Type B pancreatic cell (in vitro differentiated cells): ENCODE measurements at regions not wholly inside any gene's neighbourhood (a gene's known extent, or its start where the extent isn't known, plus 50 kb on each side); places are given as distances from the start of the nearest gene placed in this dataset.

Experiments
- DNase-seq: peaks from one replicate; pipeline ENCODE4 v3.0.0; 2021; ENCODE audit warnings: mixed read lengths; ENCODE audit not compliant: unreplicated experiment; ENCODE audit errors: extremely low spot score
- H3K27ac Mint-ChIP-seq: 2 replicates; pipeline ENCODE4 v1.8.0; 2021; ENCODE audit warnings: mild to moderate bottlenecking, mixed read lengths
- H3K27me3 Mint-ChIP-seq: 2 replicates; pipeline ENCODE4 v1.8.0; 2021; ENCODE audit warnings: mixed read lengths
- H3K36me3 Mint-ChIP-seq: 2 replicates; pipeline ENCODE4 v1.8.0; 2021; ENCODE audit warnings: mixed read lengths
- H3K4me1 Mint-ChIP-seq: one replicate; pipeline ENCODE4 v1.8.0; 2021; ENCODE audit warnings: mixed read lengths; ENCODE audit not compliant: unreplicated experiment
- H3K4me3 Mint-ChIP-seq: 2 replicates; pipeline ENCODE4 v1.8.0; 2021; ENCODE audit warnings: mild to moderate bottlenecking, mixed read lengths
- H3K9me3 Mint-ChIP-seq: 2 replicates; pipeline ENCODE4 v1.8.0; 2021; ENCODE audit warnings: mixed read lengths
- CTCF ChIP-seq: fragments of 200-600 bp; sonication (generic); conservative IDR thresholded peaks from 2 replicates; pipeline ENCODE4 v1.5.0; 2021; ENCODE audit warnings: antibody characterized with exemption, mild to moderate bottlenecking

GRCh38 chr2:160909781-160910242 lies 250.4 kb upstream of the TANK start:
- Mint-ChIP-seq H3K27ac (no peak overlapping the region), H3K4me1 (peaks cover 22% of the 10 kb centered on the region), H3K4me3 (no peak overlapping the region), H3K27me3 (no peaks in the 10 kb centered on the region), H3K36me3 (no peaks in the 10 kb centered on the region), H3K9me3 (no peaks in the 10 kb centered on the region)
- no peak for TF ChIP-seq CTCF
- no peak for DNase-seq

DNA sequence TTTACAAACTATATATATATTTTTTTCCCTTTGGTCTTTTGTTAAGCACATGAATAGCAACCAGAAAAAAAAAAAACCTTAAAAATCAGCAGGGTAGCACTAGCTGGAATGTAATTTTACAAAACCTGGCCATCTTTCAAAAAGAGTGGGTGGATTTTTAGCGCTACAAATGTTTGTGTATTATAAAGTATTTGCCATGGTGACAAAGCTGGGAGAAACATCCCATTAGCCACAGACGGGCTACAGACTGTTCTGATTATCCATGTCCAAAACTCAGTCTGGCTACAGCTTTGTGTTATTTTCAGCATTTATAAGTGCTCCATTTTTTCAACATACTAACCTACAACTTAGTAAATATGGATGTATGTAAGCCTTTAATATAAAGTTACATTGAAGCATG lies 249.5 kb upstream of the TANK start:
- Mint-ChIP-seq H3K9me3 (no peaks in the 10 kb centered on the region), H3K36me3 (no peaks in the 10 kb centered on the region), H3K27ac (no peak overlapping the region), H3K4me1 (peaks cover 22% of the 10 kb centered on the region), H3K27me3 (no peaks in the 10 kb centered on the region), H3K4me3 (no peak overlapping the region)
- TF ChIP-seq CTCF = no peak
- DNase-seq = no peak

- Mint-ChIP-seq H3K9me3 (no peaks in the 10 kb centered on the region), H3K4me3 (no peak overlapping the region), H3K4me1 (peaks cover 17% of the 10 kb centered on the region), H3K27me3 (no peaks in the 10 kb centered on the region), H3K27ac (no peak overlapping the region), H3K36me3 (no peaks in the 10 kb centered on the region)
- no peak for TF ChIP-seq CTCF
- no peak for DNase-seq
Measured at GRCh38 chr2:160911258-160911657, 249.0 kb upstream of the TANK start.

GRCh38 chr2:160912276-160912675 lies 248.0 kb upstream of the TANK start:
- Mint-ChIP-seq H3K4me3 (no peak overlapping the region), H3K9me3 (no peaks in the 10 kb centered on the region), H3K27me3 (no peaks in the 10 kb centered on the region), H3K4me1 (peaks cover 17% of the 10 kb centered on the region), H3K36me3 (no peaks in the 10 kb centered on the region), H3K27ac (no peak overlapping the region)
- no peak for TF ChIP-seq CTCF
- no peak for DNase-seq

- Mint-ChIP-seq H3K27ac (no peak overlapping the region), H3K36me3 (no peaks in the 10 kb centered on the region), H3K4me3 (no peak overlapping the region), H3K4me1 (peaks cover 18% of the 10 kb centered on the region), H3K9me3 (no peaks in the 10 kb centered on the region), H3K27me3 (no peaks in the 10 kb centered on the region)
- TF ChIP-seq CTCF = no peak
- DNase-seq = no peak
Measured at GRCh38 chr2:160913323-160913722, 246.9 kb upstream of the TANK start.

DNA sequence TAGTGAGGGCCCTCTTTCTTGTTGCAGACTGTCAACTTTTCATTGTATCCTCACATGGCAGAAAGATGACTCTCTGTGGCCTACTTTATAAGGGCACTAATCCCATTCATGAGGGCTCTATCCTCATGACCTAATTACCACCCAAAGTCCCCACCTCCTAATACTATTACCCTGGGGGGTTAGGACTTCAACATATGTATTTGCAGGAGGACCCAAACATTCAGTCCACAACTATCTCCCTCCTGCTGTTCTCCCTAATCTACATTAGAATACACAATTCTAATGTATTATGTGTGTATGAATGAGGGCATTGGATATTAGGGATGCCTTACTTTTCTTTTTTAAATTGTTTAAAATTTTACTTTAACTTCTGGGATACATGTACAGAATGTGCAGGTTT lies 246.0 kb upstream of the TANK start:
- no peak for TF ChIP-seq CTCF
- H3K36me3 Mint-ChIP-seq = no peaks in the 10 kb centered on the region
- H3K9me3 Mint-ChIP-seq = no peaks in the 10 kb centered on the region
- H3K27me3 Mint-ChIP-seq = no peaks in the 10 kb centered on the region
- no peak overlapping the region for H3K4me3 Mint-ChIP-seq
- H3K4me1 Mint-ChIP-seq = peaks cover 13% of the 10 kb centered on the region
- H3K27ac Mint-ChIP-seq = no peak overlapping the region
- no peak for DNase-seq
